ENCODE measurements at regions not wholly inside any gene's neighbourhood (a gene's known extent, or its start where the extent isn't known, plus 50 kb on each side); places are given as distances from the start of the nearest gene placed in this dataset.

GRCh38 chr6:55963301-55963700 is 87.9 kb upstream of the BMP5 start:
- Histone ChIP-seq H3K9ac (ENCODE audit: low read depth in 1 of 3, low read length in 3 of 3) (no peak overlapping the region), H3K36me3 (ENCODE audit: control insufficient read depth in 3 of 3, insufficient read depth in 3 of 3, low read length in 3 of 3) (no peaks in the 10 kb centered on the region), H3K4me1 (ENCODE audit: control insufficient read depth in 3 of 3, insufficient read depth in 3 of 3, low read length in 3 of 3) (no peaks in the 10 kb centered on the region), H3K27ac (ENCODE audit: low read depth, low read length) (no peak overlapping the region), H3K4me3 (ENCODE audit: low read length in 3 of 3) (no peak overlapping the region), H3K9me3 (ENCODE audit: control insufficient read depth in 3 of 3, low read length in 3 of 3) (no peaks in the 10 kb centered on the region), H3K27me3 (ENCODE audit: control insufficient read depth in 3 of 3, insufficient read depth in 3 of 3, low read length in 3 of 3) (no peaks in the 10 kb centered on the region)

- Histone ChIP-seq H3K4me1 (ENCODE audit: control insufficient read depth in 3 of 3, insufficient read depth in 3 of 3, low read length in 3 of 3) (no peaks in the 10 kb centered on the region), H3K4me3 (ENCODE audit: low read length in 3 of 3) (no peak overlapping the region), H3K27me3 (ENCODE audit: control insufficient read depth in 3 of 3, insufficient read depth in 3 of 3, low read length in 3 of 3) (no peaks in the 10 kb centered on the region), H3K9ac (ENCODE audit: low read depth in 1 of 3, low read length in 3 of 3) (no peak overlapping the region), H3K9me3 (ENCODE audit: control insufficient read depth in 3 of 3, low read length in 3 of 3) (no peaks in the 10 kb centered on the region), H3K27ac (ENCODE audit: low read depth, low read length) (no peak overlapping the region), H3K36me3 (ENCODE audit: control insufficient read depth in 3 of 3, insufficient read depth in 3 of 3, low read length in 3 of 3) (no peaks in the 10 kb centered on the region)
Measured at GRCh38 chr6:55960344-55960743, 85.0 kb upstream of the BMP5 start.

- H3K27me3 ChIP-seq (ENCODE audit: control insufficient read depth in 3 of 3, insufficient read depth in 3 of 3, low read length in 3 of 3): no peaks in the 10 kb centered on the region
- no peaks in the 10 kb centered on the region for H3K36me3 ChIP-seq (ENCODE audit: control insufficient read depth in 3 of 3, insufficient read depth in 3 of 3, low read length in 3 of 3)
- no peak overlapping the region for H3K9ac ChIP-seq (ENCODE audit: low read depth in 1 of 3, low read length in 3 of 3)
- H3K27ac ChIP-seq (ENCODE audit: low read depth, low read length): no peak overlapping the region
- H3K4me3 ChIP-seq (ENCODE audit: low read length in 3 of 3): no peak overlapping the region
- H3K4me1 ChIP-seq (ENCODE audit: control insufficient read depth in 3 of 3, insufficient read depth in 3 of 3, low read length in 3 of 3): no peaks in the 10 kb centered on the region
- no peaks in the 10 kb centered on the region for H3K9me3 ChIP-seq (ENCODE audit: control insufficient read depth in 3 of 3, low read length in 3 of 3)
Measured at GRCh38 chr6:55958790-55959189, 83.4 kb upstream of the BMP5 start.

GRCh38 chr6:55957961-55958422 is 82.6 kb upstream of the BMP5 start:
- Histone ChIP-seq H3K4me3 (ENCODE audit: low read length in 3 of 3) (no peak overlapping the region), H3K9me3 (ENCODE audit: control insufficient read depth in 3 of 3, low read length in 3 of 3) (no peaks in the 10 kb centered on the region), H3K9ac (ENCODE audit: low read depth in 1 of 3, low read length in 3 of 3) (no peak overlapping the region), H3K36me3 (ENCODE audit: control insufficient read depth in 3 of 3, insufficient read depth in 3 of 3, low read length in 3 of 3) (no peaks in the 10 kb centered on the region), H3K4me1 (ENCODE audit: control insufficient read depth in 3 of 3, insufficient read depth in 3 of 3, low read length in 3 of 3) (no peaks in the 10 kb centered on the region), H3K27me3 (ENCODE audit: control insufficient read depth in 3 of 3, insufficient read depth in 3 of 3, low read length in 3 of 3) (no peaks in the 10 kb centered on the region), H3K27ac (ENCODE audit: low read depth, low read length) (no peak overlapping the region)

GRCh38 chr6:55955684-55956083 is 80.3 kb upstream of the BMP5 start:
- Histone ChIP-seq H3K27ac (ENCODE audit: low read depth, low read length) (no peak overlapping the region), H3K9me3 (ENCODE audit: control insufficient read depth in 3 of 3, low read length in 3 of 3) (no peaks in the 10 kb centered on the region), H3K4me3 (ENCODE audit: low read length in 3 of 3) (no peak overlapping the region), H3K9ac (ENCODE audit: low read depth in 1 of 3, low read length in 3 of 3) (no peak overlapping the region), H3K27me3 (ENCODE audit: control insufficient read depth in 3 of 3, insufficient read depth in 3 of 3, low read length in 3 of 3) (no peaks in the 10 kb centered on the region), H3K4me1 (ENCODE audit: control insufficient read depth in 3 of 3, insufficient read depth in 3 of 3, low read length in 3 of 3) (no peaks in the 10 kb centered on the region), H3K36me3 (ENCODE audit: control insufficient read depth in 3 of 3, insufficient read depth in 3 of 3, low read length in 3 of 3) (no peaks in the 10 kb centered on the region)

- Histone ChIP-seq H3K9ac (ENCODE audit: low read depth in 1 of 3, low read length in 3 of 3) (no peak overlapping the region), H3K27ac (ENCODE audit: low read depth, low read length) (no peak overlapping the region), H3K27me3 (ENCODE audit: control insufficient read depth in 3 of 3, insufficient read depth in 3 of 3, low read length in 3 of 3) (no peaks in the 10 kb centered on the region), H3K36me3 (ENCODE audit: control insufficient read depth in 3 of 3, insufficient read depth in 3 of 3, low read length in 3 of 3) (no peaks in the 10 kb centered on the region), H3K4me1 (ENCODE audit: control insufficient read depth in 3 of 3, insufficient read depth in 3 of 3, low read length in 3 of 3) (no peaks in the 10 kb centered on the region), H3K9me3 (ENCODE audit: control insufficient read depth in 3 of 3, low read length in 3 of 3) (no peaks in the 10 kb centered on the region), H3K4me3 (ENCODE audit: low read length in 3 of 3) (no peak overlapping the region)
Measured at GRCh38 chr6:55954436-55954835, 79.0 kb upstream of the BMP5 start.

- H3K9me3 ChIP-seq (ENCODE audit: control insufficient read depth in 3 of 3, low read length in 3 of 3): no peaks in the 10 kb centered on the region
- H3K27me3 ChIP-seq (ENCODE audit: control insufficient read depth in 3 of 3, insufficient read depth in 3 of 3, low read length in 3 of 3): no peaks in the 10 kb centered on the region
- peak overlapping the region in 1 of 3 donors; percentile 17 for H3K9ac ChIP-seq (ENCODE audit: low read depth in 1 of 3, low read length in 3 of 3)
- no peak overlapping the region for H3K27ac ChIP-seq (ENCODE audit: low read depth, low read length)
- no peaks in the 10 kb centered on the region for H3K36me3 ChIP-seq (ENCODE audit: control insufficient read depth in 3 of 3, insufficient read depth in 3 of 3, low read length in 3 of 3)
- peak overlapping the region in 1 of 3 donors; percentile 14 for H3K4me3 ChIP-seq (ENCODE audit: low read length in 3 of 3)
- H3K4me1 ChIP-seq (ENCODE audit: control insufficient read depth in 3 of 3, insufficient read depth in 3 of 3, low read length in 3 of 3): no peaks in the 10 kb centered on the region
Measured at GRCh38 chr6:55953335-55953734, 77.9 kb upstream of the BMP5 start.

GRCh38 chr6:55950071-55950814 is 74.9 kb upstream of the BMP5 start:
- no peaks in the 10 kb centered on the region for H3K9me3 ChIP-seq (ENCODE audit: control insufficient read depth in 3 of 3, low read length in 3 of 3)
- H3K4me3 ChIP-seq (ENCODE audit: low read length in 3 of 3): no peak overlapping the region
- H3K4me1 ChIP-seq (ENCODE audit: control insufficient read depth in 3 of 3, insufficient read depth in 3 of 3, low read length in 3 of 3): no peaks in the 10 kb centered on the region
- H3K36me3 ChIP-seq (ENCODE audit: control insufficient read depth in 3 of 3, insufficient read depth in 3 of 3, low read length in 3 of 3): no peaks in the 10 kb centered on the region
- H3K27ac ChIP-seq (ENCODE audit: low read depth, low read length): no peak overlapping the region
- H3K27me3 ChIP-seq (ENCODE audit: control insufficient read depth in 3 of 3, insufficient read depth in 3 of 3, low read length in 3 of 3): no peaks in the 10 kb centered on the region
- no peak overlapping the region for H3K9ac ChIP-seq (ENCODE audit: low read depth in 1 of 3, low read length in 3 of 3)

- Histone ChIP-seq H3K9me3 (ENCODE audit: control insufficient read depth in 3 of 3, low read length in 3 of 3) (no peaks in the 10 kb centered on the region), H3K9ac (ENCODE audit: low read depth in 1 of 3, low read length in 3 of 3) (no peak overlapping the region), H3K4me1 (ENCODE audit: control insufficient read depth in 3 of 3, insufficient read depth in 3 of 3, low read length in 3 of 3) (no peaks in the 10 kb centered on the region), H3K4me3 (ENCODE audit: low read length in 3 of 3) (no peak overlapping the region), H3K27me3 (ENCODE audit: control insufficient read depth in 3 of 3, insufficient read depth in 3 of 3, low read length in 3 of 3) (no peaks in the 10 kb centered on the region), H3K27ac (ENCODE audit: low read depth, low read length) (no peak overlapping the region), H3K36me3 (ENCODE audit: control insufficient read depth in 3 of 3, insufficient read depth in 3 of 3, low read length in 3 of 3) (no peaks in the 10 kb centered on the region)
Measured at GRCh38 chr6:55943329-55943728, 67.9 kb upstream of the BMP5 start.

- Histone ChIP-seq H3K9me3 (ENCODE audit: control insufficient read depth in 3 of 3, low read length in 3 of 3) (no peaks in the 10 kb centered on the region), H3K27me3 (ENCODE audit: control insufficient read depth in 3 of 3, insufficient read depth in 3 of 3, low read length in 3 of 3) (no peaks in the 10 kb centered on the region), H3K4me1 (ENCODE audit: control insufficient read depth in 3 of 3, insufficient read depth in 3 of 3, low read length in 3 of 3) (no peaks in the 10 kb centered on the region), H3K27ac (ENCODE audit: low read depth, low read length) (no peak overlapping the region), H3K4me3 (ENCODE audit: low read length in 3 of 3) (no peak overlapping the region), H3K36me3 (ENCODE audit: control insufficient read depth in 3 of 3, insufficient read depth in 3 of 3, low read length in 3 of 3) (no peaks in the 10 kb centered on the region), H3K9ac (ENCODE audit: low read depth in 1 of 3, low read length in 3 of 3) (no peak overlapping the region)
Measured at GRCh38 chr6:55941702-55942101, 66.3 kb upstream of the BMP5 start.
